WTC11 (cell line): ENCODE measurements at regions not wholly inside any gene's neighbourhood (a gene's known extent, or its start where the extent isn't known, plus 50 kb on each side); places are given as distances from the start of the nearest gene placed in this dataset.
A peak's percentile ranks its signal among the peaks of the same experiment; 100 is the strongest.

Experiments used
- ATAC-seq: fragments of 200-7000 bp; cut with Tn5 transposase; 2 replicates; pipeline ENCODE4 v1.10.0; 2021; ENCODE audit warnings: mild to moderate bottlenecking, moderate library complexity
- CTCF ChIA-PET: fragments of 300-600 bp; sonication (Branson Sonifier 250); formaldehyde crosslinking; loops from one replicate; lab custom pipeline; 2021; ENCODE audit warnings: antibody characterized with exemption; lab: Charles Lee
- POLR2A ChIA-PET: fragments of 350-600 bp; sonication (Branson Sonifier 250); formaldehyde crosslinking; loops from one replicate; lab custom pipeline; 2021; ENCODE audit warnings: antibody characterized with exemption; lab: Charles Lee
- DNase-seq: peaks from one replicate; pipeline ENCODE4 v3.0.0; 2021; ENCODE audit warnings: low spot score
- H3K27ac Mint-ChIP-seq: 2 replicates; pipeline ENCODE4 v1.8.0; 2021; ENCODE audit warnings: mixed read lengths
- H3K27me3 Mint-ChIP-seq: 2 replicates; pipeline ENCODE4 v1.8.0; 2021; ENCODE audit warnings: low read depth, mild to moderate bottlenecking, moderate library complexity, mixed read lengths
- H3K36me3 Mint-ChIP-seq: 2 replicates; pipeline ENCODE4 v1.8.0; 2021; ENCODE audit warnings: mixed read lengths
- H3K4me1 Mint-ChIP-seq: 2 replicates; pipeline ENCODE4 v1.8.0; 2022; ENCODE audit warnings: mixed read lengths
- H3K4me3 Mint-ChIP-seq: 2 replicates; pipeline ENCODE4 v1.8.0; 2021; ENCODE audit warnings: mild to moderate bottlenecking, moderate library complexity, mixed read lengths
- H3K9me3 Mint-ChIP-seq: 2 replicates; pipeline ENCODE4 v1.8.0; 2021; ENCODE audit warnings: mixed read lengths
- AR ChIP-seq: fragments of 250-450 bp; sonication (Bioruptor Pico); IDR thresholded peaks from 2 replicates; pipeline ENCODE4 v1.9.0; 2021; ENCODE audit warnings: mild to moderate bottlenecking
- CBFB ChIP-seq: sonication (generic); formaldehyde crosslinking; IDR thresholded peaks from 2 replicates; pipeline ENCODE4 v1.8.1; 2022; ENCODE audit warnings: mild to moderate bottlenecking, low read depth, missing genetic modification reagents
- E2F4 ChIP-seq: sonication (generic); formaldehyde crosslinking; IDR thresholded peaks from 2 replicates; pipeline ENCODE4 v1.8.1; 2022; ENCODE audit warnings: low read depth, mild to moderate bottlenecking, moderate library complexity, missing genetic modification reagents, borderline replicate concordance
- IRF1 ChIP-seq: sonication (generic); formaldehyde crosslinking; IDR thresholded peaks from 2 replicates; pipeline ENCODE4 v1.8.0; 2023; ENCODE audit warnings: missing genetic modification reagents
- NR1H2 ChIP-seq: sonication (generic); formaldehyde crosslinking; IDR thresholded peaks from 2 replicates; pipeline ENCODE4 v1.9.0; 2021; ENCODE audit warnings: mild to moderate bottlenecking, moderate library complexity, missing genetic modification reagents
- SOX15 ChIP-seq: fragments of 250-450 bp; sonication (Bioruptor Pico); IDR thresholded peaks from 2 replicates; pipeline ENCODE4 v1.9.0; 2021; ENCODE audit warnings: mild to moderate bottlenecking
- TF ChIP-seq, protein P1 (sequence below): sonication (generic); formaldehyde crosslinking; IDR thresholded peaks from 2 replicates; pipeline ENCODE4 v1.8.0; 2022; ENCODE audit warnings: mild to moderate bottlenecking, missing genetic modification reagents
- TF ChIP-seq, protein P2 (sequence below): sonication (generic); formaldehyde crosslinking; IDR thresholded peaks from 2 replicates; pipeline ENCODE4 v1.8.1; 2022; ENCODE audit warnings: missing genetic modification reagents, borderline replicate concordance
- TF ChIP-seq, protein P3 (sequence below): sonication (generic); formaldehyde crosslinking; IDR thresholded peaks from 2 replicates; pipeline ENCODE4 v1.8.1; 2023; ENCODE audit warnings: mild to moderate bottlenecking, missing genetic modification reagents, borderline replicate concordance

DNA sequence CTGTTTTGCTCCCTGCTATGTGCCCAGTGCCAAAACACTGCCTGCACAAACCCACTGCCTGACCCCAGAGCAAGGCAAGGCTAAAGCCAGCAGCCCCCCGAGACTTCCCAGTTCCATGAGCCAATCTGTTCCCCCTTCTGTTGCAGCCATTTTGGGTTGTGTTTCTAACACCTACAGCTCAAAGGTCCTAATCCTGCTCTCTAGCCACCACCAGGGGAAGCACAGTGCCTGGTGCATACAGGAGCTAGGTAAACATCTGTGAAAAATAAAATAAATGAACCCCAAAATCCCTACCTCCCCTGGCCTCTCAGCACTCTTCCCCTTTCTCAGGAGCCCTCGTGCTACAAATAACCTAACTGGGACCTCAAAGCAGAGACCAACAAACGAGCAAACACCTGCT, 190.2 kb downstream of the MATN1 start:
- POLR2A ChIA-PET, result no interaction called here
- CTCF ChIA-PET, result interaction anchor here (0.7 to 1.1 kb wide), 4 partner anchors 10 to 164 kb away, joined by 3 to 4 read pairs (median 3); no protein-coding TSS in a partner anchor
- H3K36me3 Mint-ChIP-seq, result no peaks in the 10 kb centered on the region

DNA sequence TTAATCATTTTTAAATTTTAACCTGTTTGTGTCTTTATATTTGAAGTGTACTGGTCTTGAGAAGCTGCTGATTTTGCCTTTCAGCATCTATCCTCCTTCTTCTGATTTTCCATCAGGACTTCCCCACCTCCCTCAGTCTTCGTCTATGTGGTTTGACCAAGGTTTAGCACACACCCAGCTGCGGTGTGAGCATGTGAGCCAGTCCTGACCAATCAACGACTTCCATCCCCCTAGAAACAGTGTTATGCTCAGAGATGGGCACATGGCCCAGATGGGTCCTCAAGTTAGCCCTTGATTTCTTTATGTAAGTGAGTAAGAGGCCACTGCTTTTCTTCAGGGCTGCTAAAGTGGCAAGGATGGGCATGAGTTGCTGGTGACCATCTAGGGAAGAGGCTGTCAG, 190.8 kb downstream of the MATN1 start:
- H3K4me1 Mint-ChIP-seq, result peaks cover 3% of the 10 kb centered on the region
- ATAC-seq, result no peak
- ChIA-PET POLR2A (no interaction called here), CTCF (interaction anchor here (0.7 to 1.1 kb wide), 2 partner anchors 9 to 153 kb away, joined by 3 read pairs; no protein-coding TSS in a partner anchor)
- H3K27ac Mint-ChIP-seq, result no peak overlapping the region
- no peak overlapping the region for H3K4me3 Mint-ChIP-seq
- no peaks in the 10 kb centered on the region; the same call in 1 of the 2 replicates for H3K27me3 Mint-ChIP-seq
- 0 out of 2 replicates have a peak, but pooled peaks cover 3% of the 10 kb centered on the region for H3K9me3 Mint-ChIP-seq
- H3K36me3 Mint-ChIP-seq, result no peaks in the 10 kb centered on the region
- DNase-seq, result no peak
- TF ChIP-seq SOX15 (CRISPR knock-in tag), result no peak
- TF ChIP-seq, protein P1, sequence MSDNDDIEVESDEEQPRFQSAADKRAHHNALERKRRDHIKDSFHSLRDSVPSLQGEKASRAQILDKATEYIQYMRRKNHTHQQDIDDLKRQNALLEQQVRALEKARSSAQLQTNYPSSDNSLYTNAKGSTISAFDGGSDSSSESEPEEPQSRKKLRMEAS (CRISPR knock-in tag), result peak; percentile 27; the same call in 1 of the 2 replicates
- TF ChIP-seq, all 79 proteins: peak for 1

More for the DNA sequence above, 190.2 kb downstream of the MATN1 start:
- no peaks in the 10 kb centered on the region for H3K4me1 Mint-ChIP-seq
- no peaks in the 10 kb centered on the region; the same call in 1 of the 2 replicates for H3K27me3 Mint-ChIP-seq
- ATAC-seq (no peak), DNase-seq (no peak)
- H3K9me3 Mint-ChIP-seq, result 0 out of 2 replicates have a peak, but pooled peaks cover 3% of the 10 kb centered on the region
- TF ChIP-seq CBFB (CRISPR knock-in tag), result no peak
- no peak for TF ChIP-seq IRF1 (CRISPR knock-in tag)
- no peak for TF ChIP-seq E2F4
- TF ChIP-seq, protein P2, sequence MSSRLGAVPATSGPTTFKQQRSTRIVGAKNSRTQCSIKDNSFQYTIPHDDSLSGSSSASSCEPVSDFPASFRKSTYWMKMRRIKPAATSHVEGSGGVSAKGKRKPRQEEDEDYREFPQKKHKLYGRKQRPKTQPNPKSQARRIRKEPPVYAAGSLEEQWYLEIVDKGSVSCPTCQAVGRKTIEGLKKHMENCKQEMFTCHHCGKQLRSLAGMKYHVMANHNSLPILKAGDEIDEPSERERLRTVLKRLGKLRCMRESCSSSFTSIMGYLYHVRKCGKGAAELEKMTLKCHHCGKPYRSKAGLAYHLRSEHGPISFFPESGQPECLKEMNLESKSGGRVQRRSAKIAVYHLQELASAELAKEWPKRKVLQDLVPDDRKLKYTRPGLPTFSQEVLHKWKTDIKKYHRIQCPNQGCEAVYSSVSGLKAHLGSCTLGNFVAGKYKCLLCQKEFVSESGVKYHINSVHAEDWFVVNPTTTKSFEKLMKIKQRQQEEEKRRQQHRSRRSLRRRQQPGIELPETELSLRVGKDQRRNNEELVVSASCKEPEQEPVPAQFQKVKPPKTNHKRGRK (CRISPR knock-in tag), result no peak
- no peak overlapping the region for H3K27ac Mint-ChIP-seq
- H3K4me3 Mint-ChIP-seq, result no peak overlapping the region

DNA sequence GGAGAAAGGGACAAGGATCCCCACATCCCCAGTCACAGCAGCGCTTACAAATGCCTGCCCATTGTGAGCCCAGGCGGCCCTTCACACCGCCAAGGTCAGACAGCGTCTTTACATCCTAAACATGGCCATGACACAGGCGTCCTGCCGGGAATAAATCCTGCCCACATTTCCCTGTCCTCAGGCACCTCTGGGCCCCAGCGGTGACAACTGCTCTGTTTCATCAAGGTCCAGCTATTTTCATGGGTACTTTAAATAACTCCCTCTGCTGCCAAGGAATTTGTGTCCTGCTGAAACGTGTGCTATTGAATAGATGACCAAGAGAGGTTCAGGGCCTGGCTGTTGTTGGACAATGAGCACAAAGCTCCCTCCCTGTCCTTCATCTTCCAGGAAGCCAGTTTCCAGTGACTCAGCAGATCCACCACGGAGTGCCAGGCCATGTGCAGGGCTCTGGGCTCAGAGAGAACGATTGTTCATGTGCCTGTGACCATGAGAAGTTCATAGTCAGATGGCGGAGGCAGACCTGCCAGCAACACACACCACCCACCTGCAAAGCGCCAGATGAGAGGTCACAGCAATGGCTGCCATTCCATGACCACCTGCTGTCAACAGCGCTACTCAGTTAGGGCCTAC, 195.8 kb downstream of the MATN1 start:
- peak overlapping the region; percentile 45; the same call in 1 of the 2 replicates for H3K27ac Mint-ChIP-seq
- H3K9me3 Mint-ChIP-seq, result 0 out of 2 replicates have a peak, but pooled peaks cover 2% of the 10 kb centered on the region
- ChIA-PET POLR2A (no interaction called here), CTCF (no interaction called here)
- no peak overlapping the region for H3K4me3 Mint-ChIP-seq
- H3K27me3 Mint-ChIP-seq, result no peaks in the 10 kb centered on the region; the same call in 1 of the 2 replicates
- ATAC-seq (no peak; the same call in 1 of the 2 replicates), DNase-seq (no peak)
- peaks cover 9% of the 10 kb centered on the region for H3K4me1 Mint-ChIP-seq
- TF ChIP-seq, protein P3, sequence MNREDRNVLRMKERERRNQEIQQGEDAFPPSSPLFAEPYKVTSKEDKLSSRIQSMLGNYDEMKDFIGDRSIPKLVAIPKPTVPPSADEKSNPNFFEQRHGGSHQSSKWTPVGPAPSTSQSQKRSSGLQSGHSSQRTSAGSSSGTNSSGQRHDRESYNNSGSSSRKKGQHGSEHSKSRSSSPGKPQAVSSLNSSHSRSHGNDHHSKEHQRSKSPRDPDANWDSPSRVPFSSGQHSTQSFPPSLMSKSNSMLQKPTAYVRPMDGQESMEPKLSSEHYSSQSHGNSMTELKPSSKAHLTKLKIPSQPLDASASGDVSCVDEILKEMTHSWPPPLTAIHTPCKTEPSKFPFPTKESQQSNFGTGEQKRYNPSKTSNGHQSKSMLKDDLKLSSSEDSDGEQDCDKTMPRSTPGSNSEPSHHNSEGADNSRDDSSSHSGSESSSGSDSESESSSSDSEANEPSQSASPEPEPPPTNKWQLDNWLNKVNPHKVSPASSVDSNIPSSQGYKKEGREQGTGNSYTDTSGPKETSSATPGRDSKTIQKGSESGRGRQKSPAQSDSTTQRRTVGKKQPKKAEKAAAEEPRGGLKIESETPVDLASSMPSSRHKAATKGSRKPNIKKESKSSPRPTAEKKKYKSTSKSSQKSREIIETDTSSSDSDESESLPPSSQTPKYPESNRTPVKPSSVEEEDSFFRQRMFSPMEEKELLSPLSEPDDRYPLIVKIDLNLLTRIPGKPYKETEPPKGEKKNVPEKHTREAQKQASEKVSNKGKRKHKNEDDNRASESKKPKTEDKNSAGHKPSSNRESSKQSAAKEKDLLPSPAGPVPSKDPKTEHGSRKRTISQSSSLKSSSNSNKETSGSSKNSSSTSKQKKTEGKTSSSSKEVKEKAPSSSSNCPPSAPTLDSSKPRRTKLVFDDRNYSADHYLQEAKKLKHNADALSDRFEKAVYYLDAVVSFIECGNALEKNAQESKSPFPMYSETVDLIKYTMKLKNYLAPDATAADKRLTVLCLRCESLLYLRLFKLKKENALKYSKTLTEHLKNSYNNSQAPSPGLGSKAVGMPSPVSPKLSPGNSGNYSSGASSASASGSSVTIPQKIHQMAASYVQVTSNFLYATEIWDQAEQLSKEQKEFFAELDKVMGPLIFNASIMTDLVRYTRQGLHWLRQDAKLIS, result no peak
- TF ChIP-seq AR (CRISPR knock-in tag), result no peak
- no peak for TF ChIP-seq NR1H2 (CRISPR knock-in tag)
- no peaks in the 10 kb centered on the region for H3K36me3 Mint-ChIP-seq
